Natural killer cell (primary cell): ENCODE measurements at regions not wholly inside any gene's neighbourhood (a gene's known extent, or its start where the extent isn't known, plus 50 kb on each side); places are given as distances from the start of the nearest gene placed in this dataset.
"Not testable (repeated sequence)": the region's sequence is repeated elsewhere in the genome, so short reads cannot be mapped to it uniquely, and the experiment has no call there.

Experiments
- ATAC-seq, 3 donors: fragments of 150-1000 bp in 2 of 3; fragments of 200-7000 bp in 1 of 3; cut with Tn5 transposase; 1 replicate in 1 of 3; 2 replicates in 2 of 3; pipeline ENCODE4 v1.10.0; 2021; ENCODE audit warnings: mild to moderate bottlenecking in 2 of 3, moderate library complexity in 2 of 3
- DNase-seq, 2 donors: peaks; one replicate each; pipeline versions ENCODE4 v3.0.0 to v3.0.0-alpha.2; 2013 to 2021; ENCODE audit warnings: mixed read lengths in 1 of 2
- H3K27ac ChIP-seq: one replicate; pipeline ENCODE4 v1.5.1; 2013; ENCODE audit warnings: mild to moderate bottlenecking, low read length
- H3K27me3 ChIP-seq: one replicate; pipeline ENCODE4 v1.6.1; 2013; ENCODE audit warnings: low read length; ENCODE audit not compliant: control insufficient read depth, insufficient read depth
- H3K36me3 ChIP-seq: one replicate; pipeline ENCODE4 v1.6.1; 2013; ENCODE audit warnings: low read length; ENCODE audit not compliant: control insufficient read depth, insufficient read depth
- H3K4me1 ChIP-seq: one replicate; pipeline ENCODE4 v1.6.1; 2013; ENCODE audit warnings: low read length; ENCODE audit not compliant: control insufficient read depth, insufficient read depth
- H3K4me3 ChIP-seq: one replicate; pipeline ENCODE4 v1.5.1; 2013; ENCODE audit warnings: low read length
- H3K9me3 ChIP-seq: one replicate; pipeline ENCODE4 v1.6.1; 2013; ENCODE audit warnings: low read length; ENCODE audit not compliant: control insufficient read depth, insufficient read depth
- H3K27ac Mint-ChIP-seq, 2 donors: one replicate each; pipeline ENCODE4 v1.8.0; 2022; ENCODE audit warnings: mild to moderate bottlenecking in 2 of 2, mixed read lengths in 2 of 2, moderate library complexity in 1 of 2
- H3K27me3 Mint-ChIP-seq, 2 donors: one replicate each; pipeline ENCODE4 v1.8.0; 2022; ENCODE audit warnings: low read depth in 2 of 2, mixed read lengths in 2 of 2
- H3K36me3 Mint-ChIP-seq: one replicate; pipeline ENCODE4 v1.8.0; 2022; ENCODE audit warnings: mixed read lengths
- H3K4me1 Mint-ChIP-seq, 2 donors: one replicate each; pipeline ENCODE4 v1.8.0; 2022; ENCODE audit warnings: mixed read lengths in 2 of 2
- H3K4me3 Mint-ChIP-seq: one replicate; pipeline ENCODE4 v1.8.0; 2022; ENCODE audit warnings: mild to moderate bottlenecking, moderate library complexity, mixed read lengths
- H3K9me3 Mint-ChIP-seq, 2 donors: one replicate each; pipeline ENCODE4 v1.8.0; 2022; ENCODE audit warnings: mixed read lengths in 2 of 2
- WGBS: methylation state at CpG from one replicate; pipeline ENCODE4 v1.1.7; 2013; ENCODE audit warnings: missing lambda C conversion rate; ENCODE audit not compliant: insufficient coverage; 5-methylcytosine and 5-hydroxymethylcytosine counted together
- intact Hi-C: fragments of 100-400 bp; cut with micrococcal nuclease; formaldehyde crosslinking; loops from one replicate; pipeline ENCODE4 v1.14.2; 2022
- TF ChIP-seq, protein P1 (sequence below): fragments of 200-600 bp; IDR thresholded peaks from one replicate; pipeline ENCODE4 v1.8.0; 2022; ENCODE audit warnings: antibody characterized with exemption

- Histone ChIP-seq H3K9me3 (no peaks in the 10 kb centered on the region), H3K36me3 (no peaks in the 10 kb centered on the region), H3K27ac (no peak overlapping the region), H3K4me1 (peaks cover 8% of the 10 kb centered on the region), H3K4me3 (no peak overlapping the region), H3K27me3 (no peaks in the 10 kb centered on the region)
- ATAC-seq = no peak
- Mint-ChIP-seq H3K4me3 (no peak overlapping the region), H3K9me3 (no peaks in the 10 kb centered on the region), H3K4me1 (peaks cover 4 to 6% of the 10 kb centered on the region in 2 donors), H3K36me3 (no peaks in the 10 kb centered on the region), H3K27me3 (peaks cover 0 to 36% of the 10 kb centered on the region in 2 donors), H3K27ac (no peak overlapping the region)
- no peak for DNase-seq
- TF ChIP-seq, protein P1, sequence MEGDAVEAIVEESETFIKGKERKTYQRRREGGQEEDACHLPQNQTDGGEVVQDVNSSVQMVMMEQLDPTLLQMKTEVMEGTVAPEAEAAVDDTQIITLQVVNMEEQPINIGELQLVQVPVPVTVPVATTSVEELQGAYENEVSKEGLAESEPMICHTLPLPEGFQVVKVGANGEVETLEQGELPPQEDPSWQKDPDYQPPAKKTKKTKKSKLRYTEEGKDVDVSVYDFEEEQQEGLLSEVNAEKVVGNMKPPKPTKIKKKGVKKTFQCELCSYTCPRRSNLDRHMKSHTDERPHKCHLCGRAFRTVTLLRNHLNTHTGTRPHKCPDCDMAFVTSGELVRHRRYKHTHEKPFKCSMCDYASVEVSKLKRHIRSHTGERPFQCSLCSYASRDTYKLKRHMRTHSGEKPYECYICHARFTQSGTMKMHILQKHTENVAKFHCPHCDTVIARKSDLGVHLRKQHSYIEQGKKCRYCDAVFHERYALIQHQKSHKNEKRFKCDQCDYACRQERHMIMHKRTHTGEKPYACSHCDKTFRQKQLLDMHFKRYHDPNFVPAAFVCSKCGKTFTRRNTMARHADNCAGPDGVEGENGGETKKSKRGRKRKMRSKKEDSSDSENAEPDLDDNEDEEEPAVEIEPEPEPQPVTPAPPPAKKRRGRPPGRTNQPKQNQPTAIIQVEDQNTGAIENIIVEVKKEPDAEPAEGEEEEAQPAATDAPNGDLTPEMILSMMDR = no peak
- intact Hi-C loops = no loop called here
- 80% methylated on average over 2 of the region's 4 CpGs for WGBS
Measured at GRCh38 chrX:13162772-13163410, 118.5 kb upstream of the FAM9C start.

DNA sequence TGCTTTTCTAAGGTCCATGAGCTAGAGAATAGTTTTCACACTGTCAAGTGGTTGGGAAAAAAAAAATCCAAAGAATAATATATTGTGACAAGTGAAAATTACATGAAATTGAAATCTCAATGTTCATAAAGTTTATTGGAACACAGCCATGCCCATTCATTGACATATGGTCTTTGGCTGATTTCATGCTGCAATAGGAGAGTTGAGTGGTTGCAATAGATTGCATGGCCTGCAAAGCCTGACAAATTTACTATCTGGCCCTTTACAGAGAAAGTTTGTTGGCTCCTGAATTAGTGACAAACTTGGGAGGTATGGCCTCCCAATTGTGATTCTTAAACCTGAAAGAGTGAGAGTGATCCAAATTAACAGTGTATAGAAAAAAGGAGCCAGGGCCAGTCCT, 115.5 kb upstream of the FAM9C start:
- Histone ChIP-seq H3K27ac (no peak overlapping the region), H3K27me3 (no peaks in the 10 kb centered on the region), H3K4me1 (no peaks in the 10 kb centered on the region), H3K9me3 (no peaks in the 10 kb centered on the region), H3K36me3 (no peaks in the 10 kb centered on the region), H3K4me3 (no peak overlapping the region)
- ATAC-seq (no peak), DNase-seq (no peak)
- intact Hi-C loops = no loop called here
- H3K9me3 Mint-ChIP-seq = no peaks in the 10 kb centered on the region
- TF ChIP-seq, protein P1 = no peak
- no peak overlapping the region for H3K4me3 Mint-ChIP-seq
- H3K27me3 Mint-ChIP-seq = peaks cover 0 to 21% of the 10 kb centered on the region in 2 donors
- no peaks in the 10 kb centered on the region for H3K4me1 Mint-ChIP-seq
- H3K27ac Mint-ChIP-seq = no peak overlapping the region
- no peaks in the 10 kb centered on the region for H3K36me3 Mint-ChIP-seq

DNA sequence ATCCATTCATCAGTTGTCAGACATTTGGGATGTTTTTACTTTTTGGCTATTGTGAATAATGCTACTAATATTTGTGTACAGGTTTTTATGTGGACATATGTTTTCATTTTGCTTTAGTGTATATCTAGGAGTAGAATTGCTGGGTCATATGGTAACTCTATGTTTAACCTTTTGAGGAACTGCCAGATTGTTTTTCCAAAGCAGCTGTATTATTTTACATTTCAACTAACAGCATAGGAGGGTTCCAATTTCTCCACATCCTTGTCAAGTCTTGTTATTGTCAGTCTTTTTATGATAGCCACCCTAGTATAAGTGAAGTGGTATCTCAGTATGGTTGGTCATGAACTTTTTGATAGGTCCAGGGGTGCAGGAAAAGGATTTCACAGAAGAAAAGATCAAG, 114.5 kb upstream of the FAM9C start:
- H3K27me3 ChIP-seq = no peaks in the 10 kb centered on the region
- TF ChIP-seq, protein P1 = no peak
- H3K4me3 ChIP-seq = no peak overlapping the region
- H3K27ac ChIP-seq = no peak overlapping the region
- DNase-seq = no peak
- intact Hi-C loops = no loop called here
- H3K36me3 ChIP-seq = no peaks in the 10 kb centered on the region
- Mint-ChIP-seq H3K36me3 (no peaks in the 10 kb centered on the region), H3K9me3 (peaks cover 0 to 3% of the 10 kb centered on the region in 2 donors), H3K27ac (no peak overlapping the region), H3K27me3 (peaks cover 0 to 13% of the 10 kb centered on the region in 2 donors), H3K4me3 (no peak overlapping the region), H3K4me1 (no peaks in the 10 kb centered on the region)
- H3K9me3 ChIP-seq = no peaks in the 10 kb centered on the region
- no peaks in the 10 kb centered on the region for H3K4me1 ChIP-seq
- ATAC-seq = no peak

DNA sequence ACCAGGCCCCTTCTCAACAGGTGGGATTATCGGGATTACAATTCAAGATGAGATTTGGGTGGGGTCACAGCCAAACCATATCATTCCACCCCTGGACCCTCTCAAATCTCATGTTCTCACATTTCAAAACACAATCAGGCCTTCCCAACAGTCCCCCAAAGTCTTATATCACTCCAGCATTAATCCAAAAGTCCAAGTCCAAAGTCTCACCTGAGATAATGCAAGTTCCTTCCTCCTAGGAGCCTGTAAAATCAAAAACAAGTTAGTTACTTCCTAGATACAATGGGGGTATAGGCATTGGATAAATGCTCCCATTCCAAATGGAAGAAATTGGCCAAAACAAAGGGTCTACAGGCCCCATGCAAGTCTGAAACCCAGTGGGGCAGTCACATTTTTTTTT, 111.1 kb upstream of the FAM9C start:
- H3K27me3 Mint-ChIP-seq = peaks cover 0 to 13% of the 10 kb centered on the region in 2 donors
- H3K4me1 ChIP-seq = peaks cover 10% of the 10 kb centered on the region
- H3K36me3 Mint-ChIP-seq, DNase-seq, H3K27me3 ChIP-seq, H3K9me3 Mint-ChIP-seq, intact Hi-C loops, H3K27ac Mint-ChIP-seq, ATAC-seq, H3K4me1 Mint-ChIP-seq, H3K27ac ChIP-seq, H3K4me3 Mint-ChIP-seq, H3K9me3 ChIP-seq, H3K36me3 ChIP-seq, H3K4me3 ChIP-seq: not testable (repeated sequence)
- 100% methylated on average over 1 of the region's 1 CpG for WGBS
